Endothelial cell of umbilical vein (primary cell): ENCODE measurements at regions not wholly inside any gene's neighbourhood (a gene's known extent, or its start where the extent isn't known, plus 50 kb on each side); places are given as distances from the start of the nearest gene placed in this dataset.

Source experiments
- BruUV-seq: library from RNA; stranded (reverse); fragments of 400-500 nt; replicated peaks from 2 replicates; lab custom pipeline; 2021; lab: Mats Ljungman, UMichigan
- CTCF ChIA-PET: fragments of 300-600, 350-600 bp; sonication (Branson Sonifier 250); formaldehyde crosslinking; loops from one replicate; lab custom pipeline; 2021; ENCODE audit warnings: antibody characterized with exemption, inconsistent platforms; lab: Charles Lee
- POLR2A ChIA-PET: fragments of 300-600, 350-600 bp; sonication (Branson Sonifier 250); formaldehyde crosslinking; loops from one replicate; lab custom pipeline; 2021; ENCODE audit warnings: antibody characterized with exemption, inconsistent platforms; lab: Charles Lee
- DNase-seq: peaks from one replicate; pipeline ENCODE4 v3.0.0-alpha.2; 2011; ENCODE audit warnings: low read depth, low spot score
- FAIRE-seq: peaks from 2 replicates; lab custom pipeline; 2011; peaks lifted over from hg19 to GRCh38; lab: Jason Lieb, UNC
- H2AFZ ChIP-seq: 2 replicates; pipeline ENCODE4 v1.6.0; 2012; ENCODE audit warnings: low read depth, low read length, control low read depth, inconsistent platforms
- H3K27ac ChIP-seq: 2 replicates; pipeline ENCODE4 v1.5.1; 2011; ENCODE audit warnings: low read depth, mild to moderate bottlenecking, control low read depth, low read length, moderate library complexity; ENCODE audit not compliant: insufficient read depth
- H3K27me3 ChIP-seq, 2 experiments: 2 replicates each; pipeline versions ENCODE4 v1.6.0 to v1.6.1; 2011; ENCODE audit warnings: low read length in 2 of 2, mixed read lengths in 1 of 2; ENCODE audit not compliant: control insufficient read depth in 2 of 2, insufficient read depth in 2 of 2
- H3K36me3 ChIP-seq, 2 experiments: 2 replicates in 1 of 2; 3 replicates in 1 of 2; pipeline ENCODE4 v1.5.1; 2011; ENCODE audit warnings: low read length in 2 of 2, mild to moderate bottlenecking in 1 of 2, moderate library complexity in 1 of 2; ENCODE audit not compliant: control insufficient read depth in 2 of 2, insufficient read depth in 2 of 2; ENCODE audit errors: extremely low read depth in 1 of 2
- H3K4me1 ChIP-seq: 3 replicates; pipeline ENCODE4 v1.5.1; 2011; ENCODE audit warnings: mild to moderate bottlenecking, low read length; ENCODE audit not compliant: control insufficient read depth, insufficient read depth; ENCODE audit errors: extremely low read depth
- H3K4me2 ChIP-seq: 2 replicates; pipeline ENCODE4 v1.6.1; 2011; ENCODE audit warnings: low read length, control low read depth, mixed read lengths; ENCODE audit not compliant: insufficient read depth
- H3K4me3 ChIP-seq, 3 experiments: fragments of 200-600 bp in 1 of 3; sonication (generic), shearing (Covaris generic) in 1 of 3; replicated peaks in 1 of 3; 2 replicates each; pipeline ENCODE4 v1.5.1; 2011 to 2016; ENCODE audit warnings: control low read depth in 3 of 3, low read length in 3 of 3, mild to moderate bottlenecking in 2 of 3, inconsistent platforms in 1 of 3, low read depth in 1 of 3, moderate library complexity in 1 of 3; ENCODE audit not compliant: insufficient read depth in 1 of 3
- H3K79me2 ChIP-seq: 2 replicates; pipeline ENCODE4 v1.6.0; 2012; ENCODE audit warnings: low read length, inconsistent platforms; ENCODE audit not compliant: control insufficient read depth, insufficient read depth
- H3K9ac ChIP-seq: replicated peaks from 2 replicates; pipeline ENCODE3; 2011; ENCODE audit warnings: low read length, control low read depth; ENCODE audit not compliant: insufficient read depth; ENCODE audit errors: extremely low read depth
- H3K9me1 ChIP-seq: replicated peaks from 3 replicates; pipeline ENCODE4 v1.6.0; 2011; ENCODE audit warnings: mild to moderate bottlenecking, low read length; ENCODE audit not compliant: control insufficient read depth, insufficient read depth; ENCODE audit errors: extremely low read depth
- H3K9me3 ChIP-seq: replicated peaks from 2 replicates; pipeline ENCODE4 v1.5.1; 2012; ENCODE audit warnings: low read length, inconsistent platforms; ENCODE audit not compliant: control insufficient read depth, insufficient read depth
- H4K20me1 ChIP-seq: replicated peaks from 2 replicates; pipeline ENCODE3; 2011; ENCODE audit warnings: mild to moderate bottlenecking, low read length; ENCODE audit not compliant: control insufficient read depth, insufficient read depth; ENCODE audit errors: extremely low read depth
- EZH2 ChIP-seq: IDR thresholded peaks from 2 replicates; pipeline ENCODE4 v1.6.1; 2012; ENCODE audit warnings: borderline replicate concordance, low read depth, mild to moderate bottlenecking, moderate library complexity, low read length, inconsistent platforms; ENCODE audit not compliant: severe bottlenecking
- FOS ChIP-seq: IDR thresholded peaks from 2 replicates; pipeline ENCODE4 v1.6.1; 2011; ENCODE audit warnings: mild to moderate bottlenecking, low read length, moderate library complexity, borderline replicate concordance; ENCODE audit not compliant: insufficient read depth
- GATA2 ChIP-seq: IDR thresholded peaks from 2 replicates; pipeline ENCODE4 v1.7.0; 2011; ENCODE audit warnings: low read depth, mild to moderate bottlenecking, moderate library complexity, mixed read lengths, low read length; ENCODE audit not compliant: insufficient read length, insufficient read depth
- JUN ChIP-seq: IDR thresholded peaks from 2 replicates; pipeline ENCODE4 v1.6.1; 2011; ENCODE audit warnings: borderline replicate concordance, low read depth; ENCODE audit not compliant: insufficient read length, insufficient read depth
- MYC ChIP-seq: IDR thresholded peaks from one replicate; pipeline ENCODE4 v1.6.1; 2011; ENCODE audit warnings: mild to moderate bottlenecking, low read depth, low read length
- POLR2A ChIP-seq: IDR thresholded peaks from 2 replicates; pipeline ENCODE4 v1.6.1; 2012; ENCODE audit warnings: low read depth, mild to moderate bottlenecking, control low read depth, low read length
- POLR2AphosphoS5 ChIP-seq: IDR thresholded peaks from 2 replicates; pipeline ENCODE4 v1.6.1; 2012; ENCODE audit warnings: low read depth, mild to moderate bottlenecking, control low read depth, low read length, moderate library complexity; ENCODE audit not compliant: insufficient read depth
- dilution Hi-C: fragments of 300-500 bp; cut with MboI; formaldehyde crosslinking; loops from one replicate; pipeline ENCODE4 v1.15.0; 2019; ENCODE audit warnings: low sequenced_read_pairs; ENCODE audit not compliant: extremely low pct_ligation_motif_present
- intact Hi-C: fragments of 100-400 bp; cut with micrococcal nuclease; formaldehyde crosslinking; loops from one replicate; pipeline ENCODE4 v1.10.0; 2022
- TF ChIP-seq, protein P1 (sequence below): IDR thresholded peaks from 2 replicates; pipeline ENCODE4 v1.6.1; 2011; ENCODE audit not compliant: insufficient read depth, insufficient read length
- TF ChIP-seq, protein P2 (sequence below), 2 donors: IDR thresholded peaks; 1 replicate in 1 of 2; 2 replicates in 1 of 2; pipeline ENCODE4 v1.5.1; 2011; ENCODE audit warnings: low read length in 2 of 2, mild to moderate bottlenecking in 2 of 2, moderate library complexity in 2 of 2, control low read depth in 1 of 2, inconsistent platforms in 1 of 2, low read depth in 1 of 2; ENCODE audit not compliant: insufficient read depth in 1 of 2; ENCODE audit errors: extremely low read depth in 1 of 2

DNA sequence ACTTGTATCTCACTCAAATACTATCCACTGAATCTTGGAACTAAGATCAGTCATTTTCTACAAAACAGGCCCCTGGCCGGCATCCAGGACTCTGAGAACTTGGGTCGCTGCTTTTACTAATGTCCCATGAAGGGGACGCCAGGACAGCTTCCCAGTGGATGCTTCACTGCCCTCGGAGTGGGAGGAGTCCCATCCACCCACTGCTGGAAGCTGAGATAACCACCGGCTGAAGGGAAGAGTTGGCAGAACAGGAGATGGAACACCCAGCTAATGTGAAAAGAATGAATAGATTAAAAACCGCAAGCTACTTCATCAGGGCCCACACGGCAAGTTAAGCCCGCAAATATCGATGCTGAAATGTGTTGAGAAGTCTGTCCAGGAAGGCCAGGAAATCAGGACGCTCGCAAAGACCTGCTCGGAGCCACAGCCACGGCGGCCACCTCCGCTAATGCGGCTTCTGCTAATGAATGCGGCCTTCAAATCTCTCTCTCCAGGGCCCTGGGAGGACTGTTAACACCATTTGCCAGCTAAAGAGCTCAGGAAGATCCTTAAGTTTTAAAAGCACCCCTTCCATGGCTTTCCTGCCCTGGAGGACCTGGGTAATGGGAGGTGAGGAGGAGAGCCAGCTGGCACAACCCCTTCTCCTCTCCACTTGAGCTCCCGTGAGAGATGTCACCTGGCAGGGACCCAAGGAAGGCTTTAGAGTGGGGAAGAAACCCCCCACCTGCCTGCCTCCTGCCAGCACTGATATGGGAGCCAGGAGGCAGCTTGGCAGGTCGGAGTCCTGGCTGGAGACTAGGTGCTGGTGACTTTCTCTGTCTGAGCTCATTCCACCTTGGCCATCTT is 226.6 kb upstream of the RPL38 start:
- no peaks in the 10 kb centered on the region for H4K20me1 ChIP-seq
- H3K36me3 ChIP-seq = no peaks in the 10 kb centered on the region
- intact Hi-C loops (no loop called here), dilution Hi-C loops (no loop called here)
- POLR2A ChIA-PET = no interaction called here
- no peaks in the 10 kb centered on the region for H3K27me3 ChIP-seq
- BruUV-seq = no TSS peak
- H3K9ac ChIP-seq = no peak overlapping the region
- no peak overlapping the region for H2AFZ ChIP-seq
- no peak overlapping the region for H3K4me2 ChIP-seq
- no peaks in the 10 kb centered on the region for H3K4me1 ChIP-seq
- no peak overlapping the region for H3K4me3 ChIP-seq
- no peak overlapping the region for H3K27ac ChIP-seq
- DNase-seq = no peak
- H3K9me1 ChIP-seq = no peaks in the 10 kb centered on the region
- FAIRE-seq = no peak
- no peak for TF ChIP-seq EZH2
- no peak for TF ChIP-seq POLR2A
- TF ChIP-seq, protein P1, sequence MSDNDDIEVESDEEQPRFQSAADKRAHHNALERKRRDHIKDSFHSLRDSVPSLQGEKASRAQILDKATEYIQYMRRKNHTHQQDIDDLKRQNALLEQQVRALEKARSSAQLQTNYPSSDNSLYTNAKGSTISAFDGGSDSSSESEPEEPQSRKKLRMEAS = no peak
- TF ChIP-seq POLR2AphosphoS5 = no peak
- no peak for TF ChIP-seq FOS
- TF ChIP-seq GATA2 = no peak
- TF ChIP-seq, protein P2, sequence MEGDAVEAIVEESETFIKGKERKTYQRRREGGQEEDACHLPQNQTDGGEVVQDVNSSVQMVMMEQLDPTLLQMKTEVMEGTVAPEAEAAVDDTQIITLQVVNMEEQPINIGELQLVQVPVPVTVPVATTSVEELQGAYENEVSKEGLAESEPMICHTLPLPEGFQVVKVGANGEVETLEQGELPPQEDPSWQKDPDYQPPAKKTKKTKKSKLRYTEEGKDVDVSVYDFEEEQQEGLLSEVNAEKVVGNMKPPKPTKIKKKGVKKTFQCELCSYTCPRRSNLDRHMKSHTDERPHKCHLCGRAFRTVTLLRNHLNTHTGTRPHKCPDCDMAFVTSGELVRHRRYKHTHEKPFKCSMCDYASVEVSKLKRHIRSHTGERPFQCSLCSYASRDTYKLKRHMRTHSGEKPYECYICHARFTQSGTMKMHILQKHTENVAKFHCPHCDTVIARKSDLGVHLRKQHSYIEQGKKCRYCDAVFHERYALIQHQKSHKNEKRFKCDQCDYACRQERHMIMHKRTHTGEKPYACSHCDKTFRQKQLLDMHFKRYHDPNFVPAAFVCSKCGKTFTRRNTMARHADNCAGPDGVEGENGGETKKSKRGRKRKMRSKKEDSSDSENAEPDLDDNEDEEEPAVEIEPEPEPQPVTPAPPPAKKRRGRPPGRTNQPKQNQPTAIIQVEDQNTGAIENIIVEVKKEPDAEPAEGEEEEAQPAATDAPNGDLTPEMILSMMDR (IDR thresholded peaks at IDR 0.05; ENCODE audit: extremely low read depth in 1 of 2, insufficient read depth in 1 of 2, low read depth in 1 of 2, low read length in 2 of 2) = no peak
- TF ChIP-seq MYC = no peak
- no peak for TF ChIP-seq JUN
- peaks cover 3% of the 10 kb centered on the region for H3K9me3 ChIP-seq
- H3K79me2 ChIP-seq = no peaks in the 10 kb centered on the region
- CTCF ChIA-PET = no interaction called here
